Posterior cingulate gyrus (tissue), 11 donors: ENCODE measurements at regions not wholly inside any gene's neighbourhood (a gene's known extent, or its start where the extent isn't known, plus 50 kb on each side); places are given as distances from the start of the nearest gene placed in this dataset.

Source experiments
- DNase-seq, 10 donors: peaks; one replicate each; pipeline versions ENCODE4 v3.0.0 to v3.0.0-alpha.2; 2020 to 2021; ENCODE audit warnings: mixed read lengths in 3 of 10
- intact Hi-C: fragments of 100-400 bp; cut with DNase I; formaldehyde crosslinking; loops from one replicate; pipeline ENCODE4 v1.15.1; 2023

DNA sequence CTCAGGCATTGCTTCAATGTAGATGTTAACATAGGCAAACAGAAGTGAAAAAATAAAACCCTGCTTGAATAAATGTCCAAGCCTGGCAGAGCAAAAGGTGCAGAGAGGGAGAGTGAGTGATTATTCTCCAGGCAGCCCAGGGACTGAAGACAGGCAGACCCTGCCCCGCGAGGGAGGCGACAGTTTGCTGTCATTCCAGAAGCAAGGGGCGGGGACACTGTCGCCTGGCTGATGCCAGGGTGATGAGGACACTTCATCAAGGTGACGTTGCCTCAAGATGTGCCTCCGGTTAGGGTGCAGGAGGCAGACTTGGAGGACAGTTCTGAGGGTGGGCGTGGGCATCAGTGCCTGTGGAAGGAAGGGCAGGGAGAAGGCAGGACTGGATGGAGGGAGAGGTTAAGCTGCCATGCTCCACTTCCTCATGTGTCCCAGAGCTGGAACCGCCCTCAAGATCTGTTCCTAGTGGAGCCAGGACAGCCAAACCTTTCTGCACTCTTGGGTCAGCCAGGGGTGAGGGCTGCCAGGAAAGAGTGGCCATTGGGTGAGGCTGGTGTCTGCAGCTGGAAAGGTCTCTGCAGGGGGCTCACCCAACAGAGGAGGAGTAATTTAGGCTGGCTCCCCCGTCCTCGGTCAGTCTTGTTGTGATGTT lies 560.5 kb upstream of the MKI67 start:
- DNase-seq: no peak
- intact Hi-C loops: no loop called here

DNA sequence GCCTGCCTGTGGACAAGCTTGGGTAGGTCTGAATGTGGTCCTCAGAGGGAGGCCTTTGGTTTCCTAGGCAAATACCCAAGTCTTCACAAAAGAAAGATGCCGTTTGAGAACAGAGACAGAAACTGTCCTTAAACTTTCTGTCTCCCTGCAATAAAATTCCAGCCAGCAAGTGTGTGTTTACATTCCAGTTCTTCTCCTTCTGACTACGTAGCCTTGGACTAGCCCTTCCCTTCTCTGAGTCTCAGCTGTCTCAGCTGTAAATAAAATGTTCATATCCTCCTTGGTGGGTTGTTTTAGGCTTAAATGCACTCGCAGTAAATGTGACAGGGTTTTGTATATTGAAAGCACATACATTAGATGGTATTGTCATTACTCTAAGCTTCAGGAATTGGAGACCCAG lies 561.2 kb upstream of the MKI67 start:
- no peak for DNase-seq
- intact Hi-C loops: no loop called here

DNA sequence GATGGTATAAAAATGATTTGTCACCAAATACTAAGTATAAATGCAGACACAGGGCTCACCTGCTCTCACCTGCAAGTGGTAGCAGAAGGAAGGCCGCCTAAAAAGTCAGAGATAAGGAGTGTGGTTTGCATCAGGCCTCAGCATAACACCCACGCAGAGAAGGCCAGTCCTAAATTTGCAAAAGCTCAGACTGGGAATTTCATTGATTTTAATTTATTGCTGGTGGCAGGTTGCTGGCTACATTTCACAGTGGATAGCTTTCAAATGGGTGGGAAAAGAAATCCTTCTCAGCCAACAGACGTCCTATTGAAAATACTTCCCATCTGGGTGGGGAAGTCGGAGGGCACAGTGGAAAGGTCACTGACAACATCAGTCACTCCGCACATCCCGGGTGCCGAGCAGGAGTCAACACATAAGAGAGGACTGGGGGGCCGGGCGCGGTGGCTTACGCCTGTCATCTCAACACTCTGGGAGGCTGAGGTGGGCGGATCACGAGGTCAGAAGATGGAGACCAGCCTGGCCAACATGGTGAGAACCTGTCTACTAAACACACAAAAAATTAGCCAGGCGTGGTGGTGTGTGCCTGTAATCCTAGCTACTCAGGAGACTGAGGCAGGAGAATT lies 561.8 kb upstream of the MKI67 start:
- peak in 2 of 10 donors; percentile 60 to 82 for DNase-seq
- intact Hi-C loops: no loop called here

DNA sequence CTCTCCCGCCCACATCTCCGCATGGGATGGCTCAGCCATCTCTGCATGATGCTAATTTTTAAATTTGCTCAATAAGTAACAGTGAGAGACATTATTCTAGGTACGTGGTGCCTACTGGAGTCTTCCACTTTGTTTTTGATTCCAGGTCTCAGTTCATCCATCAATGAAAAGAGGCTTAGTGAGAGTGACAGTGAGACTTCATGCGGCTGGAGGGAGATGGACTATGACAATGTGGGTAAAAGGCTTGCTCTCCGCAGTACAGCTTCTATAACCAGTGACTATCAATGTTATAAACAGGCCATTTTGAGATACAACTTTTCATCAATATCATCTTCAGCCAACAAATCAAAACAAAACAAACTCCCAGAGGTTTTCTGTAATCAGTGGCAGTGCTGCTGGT lies 563.4 kb upstream of the MKI67 start:
- DNase-seq: no peak
- intact Hi-C loops: no loop called here

DNA sequence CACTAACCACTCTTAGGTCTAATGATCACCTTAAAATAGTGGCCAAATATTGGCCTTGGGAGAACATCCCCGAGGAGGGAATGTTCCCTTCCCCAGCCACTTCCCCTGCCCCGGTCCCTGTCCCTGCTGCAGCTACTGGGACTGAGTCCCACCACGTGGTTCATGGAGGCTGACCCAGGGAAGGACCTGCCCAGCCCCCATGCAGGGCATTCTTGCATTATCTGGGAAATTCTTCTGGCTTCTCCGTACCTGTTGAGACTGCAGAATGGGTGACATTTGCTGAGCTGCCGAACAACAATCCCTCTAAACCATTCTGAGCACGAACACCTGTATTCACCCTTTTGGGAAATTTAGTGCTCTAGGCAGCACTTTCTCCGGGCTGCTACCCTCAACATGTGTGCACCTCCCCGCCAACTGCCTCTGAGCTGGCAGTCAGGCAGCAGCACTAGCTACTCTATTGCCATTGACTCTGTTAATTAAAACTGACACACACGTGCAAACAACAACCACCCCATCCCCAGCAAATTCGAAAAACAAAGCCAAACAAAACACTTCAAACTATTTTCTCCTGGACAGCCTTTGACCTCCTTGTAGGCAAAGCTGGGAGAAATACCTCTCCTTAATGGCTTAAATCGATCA lies 567.4 kb upstream of the MKI67 start:
- intact Hi-C loops: no loop called here
- DNase-seq: peak in 1 of 10 donors; percentile 57

DNA sequence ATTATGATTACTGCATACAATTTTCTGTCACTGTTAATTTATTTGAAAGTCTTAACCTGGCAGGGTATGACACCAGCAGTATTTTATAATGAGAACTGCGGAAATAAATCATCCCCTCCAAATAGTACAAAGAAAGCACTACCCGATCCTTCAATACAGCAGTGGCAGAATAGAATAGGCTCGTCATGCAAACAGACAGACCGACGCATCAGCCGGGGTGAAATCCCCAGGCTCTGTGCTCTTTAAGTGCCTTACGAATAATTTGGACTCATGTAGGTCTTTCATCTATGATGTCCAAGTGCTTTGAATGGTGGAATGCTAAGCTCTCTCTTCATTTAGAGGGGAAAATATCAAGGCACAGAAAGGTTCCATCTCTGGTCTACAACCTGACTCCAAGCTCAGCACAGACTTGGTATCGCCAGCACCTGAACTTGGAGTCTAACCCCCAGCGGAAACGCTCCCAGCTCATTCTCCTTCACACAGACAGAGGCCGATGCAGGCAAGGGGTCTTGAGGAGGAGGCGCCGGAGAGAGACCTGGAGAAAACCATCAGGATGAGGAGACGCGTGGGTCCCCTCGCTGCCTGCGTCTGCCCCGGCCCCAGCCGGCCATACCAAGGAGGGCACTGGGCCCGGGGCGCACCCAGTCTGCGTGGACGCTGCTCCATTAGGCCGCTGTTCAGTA lies 568.1 kb upstream of the MKI67 start:
- peak in 1 of 10 donors; percentile 51 for DNase-seq
- intact Hi-C loops: no loop called here

DNA sequence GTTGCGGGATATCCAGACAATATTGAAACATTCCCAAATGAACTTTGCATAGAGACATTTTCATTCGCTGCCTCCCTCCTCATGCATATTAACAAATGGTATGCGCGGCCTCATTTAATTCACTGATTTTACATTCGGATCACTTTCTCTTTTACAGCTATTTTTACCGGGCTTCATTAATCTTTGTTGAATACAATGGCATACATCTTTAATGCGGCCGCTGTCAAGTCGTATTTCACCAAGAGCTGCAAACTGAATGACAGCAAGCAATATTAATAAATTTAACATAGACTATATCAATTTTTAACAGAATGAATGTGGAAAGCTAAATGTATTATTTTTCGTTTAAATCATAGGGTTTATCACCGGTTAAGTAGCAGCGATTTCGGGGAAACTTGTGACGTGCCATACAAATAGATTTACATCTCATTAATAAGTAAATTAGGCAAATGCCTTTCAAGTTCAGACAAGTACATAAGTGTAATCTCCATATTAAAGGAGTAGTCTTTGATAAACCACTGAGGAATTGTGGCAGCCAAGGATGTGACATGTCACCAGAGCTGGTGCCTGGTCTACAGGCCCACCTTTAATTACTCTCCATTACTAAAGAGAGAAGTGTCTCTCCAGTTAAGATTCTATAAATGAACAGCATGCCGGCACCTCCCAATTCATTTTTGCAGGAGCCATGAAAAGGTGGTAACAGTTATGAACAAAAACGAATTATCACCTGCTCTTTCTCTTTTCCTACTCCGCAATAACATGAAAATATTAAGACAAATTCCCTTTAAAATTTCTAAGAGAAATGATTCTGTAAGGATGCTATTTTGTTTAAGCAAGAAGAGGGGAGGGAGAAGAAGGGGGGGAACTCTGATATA lies 568.9 kb upstream of the MKI67 start:
- no peak for DNase-seq
- intact Hi-C loops: no loop called here

DNA sequence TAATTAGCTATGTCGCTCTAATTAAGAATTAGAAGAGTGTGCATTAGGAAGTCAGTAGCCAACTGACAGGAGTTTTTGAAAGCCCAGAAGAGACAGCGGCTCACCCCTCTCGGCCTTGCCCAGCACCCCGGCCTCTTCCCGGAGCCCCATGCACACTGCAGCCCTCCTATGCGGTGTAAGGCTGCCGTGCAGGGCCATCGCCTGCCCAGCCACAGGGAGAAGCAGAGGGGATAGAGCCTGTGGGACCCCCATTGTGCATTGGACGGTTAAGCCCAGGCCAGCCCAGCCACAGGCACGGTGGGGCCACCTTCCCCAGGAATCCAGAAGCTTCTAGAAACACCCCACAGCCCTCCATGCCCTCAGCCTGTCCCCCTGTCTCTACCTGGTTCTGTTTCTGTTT lies 569.7 kb upstream of the MKI67 start:
- intact Hi-C loops: no loop called here
- DNase-seq: peak in 2 of 10 donors; percentile 60 to 64

DNA sequence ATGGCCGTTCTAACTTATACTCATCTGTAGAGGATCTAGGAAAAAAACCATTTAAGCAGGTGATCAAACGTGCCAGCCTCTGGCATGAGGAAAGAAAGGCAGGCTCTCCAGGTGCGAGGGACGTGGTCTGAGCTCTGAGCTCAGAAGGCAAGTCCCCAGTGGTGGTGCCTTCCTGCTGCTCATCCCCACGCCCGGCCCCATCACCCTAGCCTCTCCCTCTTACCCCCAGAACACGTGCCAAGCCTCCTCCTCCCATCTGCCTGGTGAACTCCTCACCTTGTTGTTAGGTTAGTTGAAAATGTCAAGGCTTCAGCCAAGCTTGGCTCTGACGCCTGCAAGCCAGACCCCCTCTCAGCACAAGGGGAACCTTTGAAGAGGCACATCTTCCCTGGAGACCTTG lies 571.2 kb upstream of the MKI67 start:
- no peak for DNase-seq
- intact Hi-C loops: no loop called here

DNA sequence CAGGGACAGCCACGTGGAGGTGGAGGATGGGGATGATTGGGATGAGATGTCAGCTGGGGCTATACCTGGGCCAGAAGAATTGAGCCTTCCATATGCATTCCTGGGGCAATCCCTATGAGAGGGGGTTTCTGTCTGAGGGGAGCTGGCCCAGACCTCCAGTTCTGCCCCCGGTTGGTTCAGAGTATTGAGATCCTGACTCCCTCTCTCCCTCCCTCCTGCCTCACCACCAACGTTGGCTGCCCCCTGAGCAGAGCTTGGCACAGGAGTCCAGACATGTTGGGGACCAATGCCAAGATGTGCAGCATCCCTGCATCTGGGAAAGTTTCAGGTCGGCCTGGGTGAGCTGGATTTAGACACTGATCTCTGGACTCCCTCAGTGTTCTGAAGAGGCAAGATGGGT lies 575.2 kb upstream of the MKI67 start:
- no peak for DNase-seq
- intact Hi-C loops: no loop called here

DNA sequence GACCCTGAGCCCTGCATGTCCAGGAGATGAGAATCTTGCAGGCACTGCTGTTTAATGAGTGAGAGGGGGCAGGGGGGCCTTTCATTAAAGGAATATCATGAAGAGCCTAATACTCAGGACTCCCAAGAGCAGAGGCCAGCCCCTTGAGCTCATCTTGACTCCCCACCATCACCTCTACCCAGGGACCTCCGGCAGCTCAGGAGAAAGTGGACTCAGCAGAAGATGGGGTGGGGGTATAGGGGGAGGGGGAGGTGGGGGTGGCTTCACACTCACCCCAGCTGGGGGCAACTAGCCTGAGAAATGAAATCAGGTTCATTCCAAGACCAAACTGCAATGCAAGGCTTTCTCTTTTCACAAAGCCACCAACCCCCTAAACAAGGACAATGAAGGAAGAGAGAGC lies 575.6 kb upstream of the MKI67 start:
- no peak for DNase-seq
- intact Hi-C loops: no loop called here

DNA sequence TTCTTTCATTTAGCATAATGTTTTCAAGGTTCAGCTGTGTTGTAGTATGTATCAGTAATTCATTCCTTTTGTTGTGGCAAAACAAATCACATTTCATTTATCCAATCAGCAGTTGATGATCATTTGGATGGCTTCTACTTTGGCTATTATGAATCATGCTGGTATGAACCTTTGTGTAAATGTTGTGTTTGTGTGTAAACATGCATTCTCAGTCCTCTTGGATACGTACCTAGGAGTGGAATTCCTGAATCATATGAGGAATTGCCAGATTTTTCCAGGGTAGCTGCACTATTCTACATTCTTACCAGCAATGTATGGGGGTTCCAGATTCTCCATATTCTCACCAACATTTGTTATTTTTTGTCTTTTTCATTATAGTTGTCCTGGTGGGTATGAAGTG lies 578.5 kb upstream of the MKI67 start:
- intact Hi-C loops: no loop called here
- no peak for DNase-seq

DNA sequence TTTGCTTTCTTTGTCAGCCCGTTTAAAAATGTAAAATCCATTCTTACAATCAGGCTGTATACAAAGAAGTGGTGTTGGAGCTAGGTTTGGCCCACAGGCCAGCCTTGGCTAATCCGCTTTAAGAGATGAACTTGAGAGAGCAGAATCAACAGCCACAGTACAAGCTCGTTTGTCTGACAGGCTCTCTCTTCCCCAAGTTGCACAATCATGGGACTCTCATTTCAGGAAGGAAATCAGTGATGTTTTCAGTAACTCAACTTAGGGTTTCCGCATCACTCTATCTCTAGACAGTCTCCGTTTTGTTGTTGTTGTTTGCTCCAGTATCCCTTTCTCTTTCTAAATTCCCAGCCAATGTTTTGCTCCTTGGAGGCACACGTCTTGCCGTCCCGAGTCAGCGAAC lies 582.0 kb upstream of the MKI67 start:
- intact Hi-C loops: no loop called here
- DNase-seq: no peak

DNA sequence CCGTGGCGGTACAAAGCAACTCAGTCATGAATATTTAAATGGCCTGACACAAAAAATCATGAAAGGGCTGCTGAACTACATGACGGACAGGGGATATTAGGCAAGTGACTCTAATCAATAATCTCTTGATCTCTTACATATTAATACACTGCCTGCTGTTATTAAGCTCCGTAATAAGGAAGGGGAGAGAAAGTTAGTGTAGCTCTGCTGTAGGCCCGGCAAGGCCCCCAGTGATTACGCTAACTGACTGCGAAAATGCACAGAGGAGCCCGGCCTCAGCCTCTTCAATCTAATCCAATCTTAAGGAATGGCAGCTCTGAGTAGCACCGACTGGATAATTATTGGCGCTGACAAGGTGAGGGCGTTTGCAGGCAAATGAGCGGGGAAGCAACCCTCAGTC lies 583.5 kb upstream of the MKI67 start:
- DNase-seq: no peak
- intact Hi-C loops: no loop called here

DNA sequence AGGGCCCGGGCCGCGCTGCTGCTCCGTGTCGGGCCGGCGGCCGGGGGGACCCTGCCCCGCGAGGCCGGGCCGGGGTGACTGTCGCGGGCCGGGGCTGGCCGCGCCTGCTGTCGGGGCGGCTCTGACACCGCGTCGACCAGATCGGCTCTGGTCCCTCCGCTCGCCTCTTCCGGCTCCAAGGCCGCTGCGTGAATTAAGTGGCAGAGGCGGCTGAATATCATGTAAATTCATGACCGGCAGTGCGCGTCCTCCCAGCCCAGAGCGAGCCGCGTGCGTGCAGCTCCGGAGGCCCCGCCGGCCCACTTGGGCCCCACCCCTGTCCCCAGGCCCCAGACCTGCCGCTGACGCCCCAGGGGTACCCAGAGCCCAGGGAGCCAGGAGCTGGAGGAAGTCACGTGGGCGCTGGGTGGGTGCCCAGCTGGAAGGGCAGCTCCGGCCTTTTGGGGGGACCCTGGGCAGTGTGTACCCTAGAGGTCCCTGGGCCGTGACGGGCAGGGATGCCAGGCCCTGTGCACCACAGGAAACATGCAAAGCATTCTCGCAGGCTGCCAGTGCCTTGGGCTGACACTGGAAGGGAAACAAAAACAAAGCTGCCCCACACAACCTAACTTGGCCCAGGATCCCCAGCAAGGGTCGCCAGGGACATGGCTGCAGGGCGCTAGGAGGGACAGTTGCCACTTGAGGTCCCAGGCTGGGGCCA lies 584.0 kb upstream of the MKI67 start:
- DNase-seq: peak in 2 of 10 donors; percentile 61 to 69
- intact Hi-C loops: no loop called here

DNA sequence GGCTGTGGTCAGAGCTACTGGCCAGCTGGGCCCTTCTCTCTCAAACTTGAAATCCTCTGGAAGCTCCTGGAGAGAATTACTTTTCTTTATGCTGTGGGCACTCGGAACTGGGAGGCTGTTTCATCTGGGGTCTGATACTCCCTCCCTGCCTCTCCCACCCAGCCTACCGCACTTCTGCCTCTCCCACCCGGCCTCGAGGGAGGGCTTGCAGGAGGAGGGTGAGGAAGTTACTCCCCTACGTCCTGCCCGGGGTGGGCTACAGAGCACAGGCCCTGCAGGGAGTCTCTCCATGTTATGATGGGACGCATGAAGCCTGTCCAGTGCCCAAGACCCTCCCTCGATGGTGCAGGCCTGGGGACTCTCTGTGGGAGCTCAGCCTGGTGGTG lies 584.6 kb upstream of the MKI67 start:
- peak in 1 of 10 donors; percentile 54 for DNase-seq
- intact Hi-C loops: no loop called here

DNA sequence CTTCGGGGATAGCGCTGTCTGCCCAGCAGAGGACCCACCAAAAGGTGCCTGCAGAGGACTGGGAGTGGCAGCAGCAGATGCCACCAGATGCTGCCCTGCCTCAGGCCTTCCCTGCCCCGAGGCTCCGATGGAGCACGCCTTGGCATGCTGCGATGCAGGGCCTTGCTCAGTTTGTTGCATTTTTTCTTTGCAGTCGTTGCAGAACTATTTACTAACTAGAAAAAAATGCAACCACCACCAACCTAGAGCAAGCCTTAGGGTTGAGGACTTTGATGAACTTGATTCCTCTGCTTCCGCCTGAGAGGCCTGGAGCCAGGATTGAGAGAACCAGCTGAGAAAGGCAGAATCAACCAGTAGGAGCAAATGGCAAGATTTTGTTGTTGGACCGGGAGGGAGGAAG lies 585.6 kb upstream of the MKI67 start:
- DNase-seq: no peak
- intact Hi-C loops: no loop called here

DNA sequence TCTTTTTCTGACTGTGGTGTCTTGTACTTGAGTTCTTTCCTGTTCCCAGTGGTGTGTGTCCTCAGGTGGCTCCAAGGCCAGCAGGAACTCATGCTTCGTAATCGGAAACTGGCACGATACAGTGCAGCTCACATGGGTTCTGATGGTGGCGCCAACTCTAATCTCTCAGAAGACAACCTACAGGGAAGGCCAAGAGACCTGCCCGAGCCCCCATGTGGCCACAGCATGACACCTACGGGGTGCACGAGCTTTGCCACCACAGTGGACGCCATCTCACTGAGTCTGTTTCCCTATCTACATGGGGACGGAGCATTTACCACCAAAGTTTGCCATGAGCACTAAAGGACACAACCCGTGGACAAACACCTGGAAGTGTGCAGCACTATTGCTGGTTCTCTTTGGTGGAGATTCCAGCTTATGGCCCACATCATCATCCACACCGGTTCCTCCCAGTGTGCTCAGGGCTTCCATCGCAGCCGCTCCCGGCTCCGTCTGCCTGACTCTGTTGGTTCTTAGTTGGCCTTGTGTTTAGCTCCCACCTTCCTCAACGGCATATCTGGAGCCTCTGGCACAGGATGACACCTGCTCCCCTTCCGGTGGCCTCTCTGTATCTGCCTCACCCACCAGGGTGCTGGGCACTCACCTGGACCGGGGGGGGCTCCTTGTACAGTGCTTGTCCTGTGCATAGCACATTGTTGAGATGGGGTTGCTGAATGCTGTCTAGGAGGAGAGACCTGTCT lies 586.6 kb upstream of the MKI67 start:
- DNase-seq: no peak
- intact Hi-C loops: no loop called here

DNA sequence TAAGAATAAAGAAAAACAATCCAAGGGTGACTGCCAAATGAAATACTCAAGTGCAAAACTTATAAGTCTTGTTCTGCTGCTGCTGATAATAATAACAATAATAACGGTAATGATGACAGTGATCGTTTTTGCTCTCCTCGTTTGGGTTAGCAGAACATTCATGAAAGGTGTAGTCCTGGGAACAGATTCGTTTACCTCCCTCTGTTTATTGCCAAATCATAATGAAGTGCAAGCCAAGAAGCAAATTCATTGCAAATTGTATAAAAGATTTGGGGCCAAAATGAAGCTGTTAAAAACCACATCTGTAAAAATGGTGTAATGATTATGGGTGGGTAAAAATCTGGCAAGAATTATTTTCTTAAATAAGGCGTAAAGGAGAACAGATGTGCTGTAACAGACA lies 587.2 kb upstream of the MKI67 start:
- DNase-seq: no peak
- intact Hi-C loops: no loop called here
